Stimulated activated naive CD8-positive, alpha-beta T cell treated with anti-CD3 and anti-CD28 coated beads, Interleukin-15, amount 100 ng/mL, for 72 hours (primary cell): ENCODE measurements at regions not wholly inside any gene's neighbourhood (a gene's known extent, or its start where the extent isn't known, plus 50 kb on each side); places are given as distances from the start of the nearest gene placed in this dataset.

Experiments
- ATAC-seq: fragments of 150-1000 bp; cut with Tn5 transposase; 2 replicates; pipeline ENCODE4 v1.10.0; 2021; ENCODE audit warnings: mild to moderate bottlenecking, moderate library complexity
- DNase-seq, 2 donors: peaks; one replicate each; pipeline ENCODE4 v3.0.0; 2021 to 2022
- H3K27ac Mint-ChIP-seq, 2 donors: one replicate each; pipeline ENCODE4 v1.8.0; 2022; ENCODE audit warnings: mild to moderate bottlenecking in 2 of 2, mixed read lengths in 2 of 2, moderate library complexity in 2 of 2
- H3K27me3 Mint-ChIP-seq: one replicate; pipeline ENCODE4 v1.8.0; 2022; ENCODE audit warnings: mixed read lengths
- H3K4me1 Mint-ChIP-seq: one replicate; pipeline ENCODE4 v1.8.0; 2022; ENCODE audit warnings: mild to moderate bottlenecking, mixed read lengths
- H3K4me3 Mint-ChIP-seq, 2 donors: one replicate each; pipeline ENCODE4 v1.8.0; 2022; ENCODE audit warnings: mild to moderate bottlenecking in 2 of 2, mixed read lengths in 2 of 2, moderate library complexity in 1 of 2
- H3K9me3 Mint-ChIP-seq, 2 donors: one replicate each; pipeline ENCODE4 v1.8.0; 2022; ENCODE audit warnings: mixed read lengths in 2 of 2

DNA sequence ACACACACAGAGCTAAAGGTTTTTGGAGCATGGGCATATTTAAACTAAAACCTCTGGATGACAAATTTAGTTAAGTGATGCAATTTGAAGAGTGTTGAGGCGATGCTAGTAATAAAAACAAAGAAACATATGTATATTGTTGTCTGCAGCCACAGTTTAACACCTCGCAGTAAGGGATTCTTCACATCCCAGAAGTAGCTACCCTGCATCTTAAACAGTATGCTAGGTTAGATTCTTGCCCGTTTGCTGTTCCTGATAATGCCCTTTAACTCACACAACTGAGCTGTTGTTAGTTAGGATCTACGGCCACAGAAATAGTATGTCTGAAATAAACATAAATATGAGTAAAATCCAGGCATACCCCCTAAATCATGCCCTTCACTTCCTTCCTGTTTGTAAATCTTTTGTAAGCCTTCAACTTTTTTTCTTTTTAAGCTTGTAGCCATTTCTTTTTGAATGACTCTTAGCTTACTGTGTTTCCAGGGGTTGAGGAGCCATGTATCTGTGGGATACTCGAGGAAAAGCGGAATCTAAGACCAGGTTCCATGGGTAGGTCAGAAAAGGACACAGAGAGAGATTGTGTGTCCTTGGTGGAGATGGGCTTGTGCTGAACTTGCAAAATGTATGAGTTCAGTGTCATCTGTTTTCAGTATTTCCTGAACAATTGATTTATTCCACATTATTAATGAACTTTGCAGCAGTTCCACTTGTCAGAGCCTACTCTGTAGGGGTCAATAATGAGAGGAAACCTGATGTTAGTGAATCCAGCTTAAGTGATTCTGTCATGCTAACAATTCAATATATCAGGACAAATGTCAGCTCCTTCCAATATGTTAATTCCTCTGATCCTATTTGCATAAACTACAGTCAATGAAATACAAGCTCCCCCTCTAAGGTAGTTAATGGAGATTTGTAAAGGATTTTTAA is 349.6 kb downstream of the GPAT3 start:
- ATAC-seq, result no peak
- Mint-ChIP-seq H3K9me3 (no peaks in the 10 kb centered on the region), H3K4me1 (no peaks in the 10 kb centered on the region), H3K27me3 (no peaks in the 10 kb centered on the region), H3K27ac (no peak overlapping the region), H3K4me3 (no peak overlapping the region)
- no peak for DNase-seq

DNA sequence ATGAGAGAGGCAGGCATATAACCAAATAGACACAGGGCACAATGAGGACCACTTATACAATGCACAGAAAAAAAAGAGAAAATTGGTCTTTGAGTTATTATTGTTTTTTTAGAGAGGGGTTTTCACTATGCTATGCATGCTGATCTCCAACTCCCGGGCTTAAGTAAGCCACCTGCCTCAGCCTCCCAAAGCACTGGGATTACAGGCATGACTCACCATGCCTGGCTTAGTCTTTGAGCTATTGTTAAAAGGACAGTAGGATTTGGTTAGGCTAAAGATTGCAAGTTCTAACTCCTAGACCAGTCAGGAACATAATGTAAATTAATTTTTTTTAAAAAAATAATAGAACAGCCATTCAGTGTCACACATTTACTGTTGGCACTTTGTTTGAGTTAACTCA is 340.1 kb downstream of the GPAT3 start:
- Mint-ChIP-seq H3K27me3 (no peaks in the 10 kb centered on the region), H3K4me3 (no peak overlapping the region), H3K9me3 (no peaks in the 10 kb centered on the region), H3K4me1 (no peaks in the 10 kb centered on the region), H3K27ac (no peak overlapping the region)
- ATAC-seq (no peak), DNase-seq (no peak)

DNA sequence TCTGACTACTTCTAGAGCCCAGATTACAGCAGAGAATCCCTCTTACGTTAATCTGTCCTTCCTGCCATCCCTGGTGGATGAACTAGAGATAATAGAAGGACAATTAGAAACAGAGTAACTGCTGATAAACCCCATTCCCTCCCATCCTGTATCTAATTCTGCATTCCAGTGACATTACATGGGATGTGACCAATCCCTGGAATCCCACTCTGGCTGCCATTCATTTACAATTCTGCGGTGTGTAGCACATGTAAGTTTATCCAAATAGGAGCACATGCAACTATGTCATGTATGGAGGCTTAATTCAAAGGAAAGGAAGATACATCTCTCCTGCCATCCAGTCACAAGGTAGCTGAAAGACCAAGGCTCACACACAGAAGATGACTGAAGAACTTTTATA is 339.5 kb downstream of the GPAT3 start:
- Mint-ChIP-seq H3K27me3 (peaks cover 4% of the 10 kb centered on the region), H3K4me1 (no peaks in the 10 kb centered on the region), H3K4me3 (no peak overlapping the region), H3K9me3 (no peaks in the 10 kb centered on the region), H3K27ac (no peak overlapping the region)
- DNase-seq (no peak), ATAC-seq (no peak)

DNA sequence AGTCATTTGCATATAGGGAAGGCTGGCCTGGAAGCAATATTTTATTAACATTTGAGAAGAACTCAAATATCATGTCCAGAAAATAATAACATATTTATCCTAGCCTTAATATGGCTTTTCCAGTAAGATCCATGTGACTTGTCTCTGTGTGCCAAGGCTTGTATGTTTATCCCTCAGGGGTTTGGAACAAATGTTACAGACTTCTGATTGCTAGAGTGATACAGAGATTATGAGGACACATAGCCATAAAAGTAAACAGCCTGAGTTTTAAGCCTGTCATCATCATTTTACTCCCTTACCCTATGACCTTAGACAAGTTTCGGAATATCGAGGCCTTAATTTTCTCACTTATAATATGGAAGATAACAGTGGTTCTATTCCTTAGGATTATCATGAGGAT is 338.1 kb downstream of the GPAT3 start:
- peaks cover 6% of the 10 kb centered on the region for H3K27me3 Mint-ChIP-seq
- H3K4me1 Mint-ChIP-seq, result no peaks in the 10 kb centered on the region
- H3K4me3 Mint-ChIP-seq, result no peak overlapping the region

DNA sequence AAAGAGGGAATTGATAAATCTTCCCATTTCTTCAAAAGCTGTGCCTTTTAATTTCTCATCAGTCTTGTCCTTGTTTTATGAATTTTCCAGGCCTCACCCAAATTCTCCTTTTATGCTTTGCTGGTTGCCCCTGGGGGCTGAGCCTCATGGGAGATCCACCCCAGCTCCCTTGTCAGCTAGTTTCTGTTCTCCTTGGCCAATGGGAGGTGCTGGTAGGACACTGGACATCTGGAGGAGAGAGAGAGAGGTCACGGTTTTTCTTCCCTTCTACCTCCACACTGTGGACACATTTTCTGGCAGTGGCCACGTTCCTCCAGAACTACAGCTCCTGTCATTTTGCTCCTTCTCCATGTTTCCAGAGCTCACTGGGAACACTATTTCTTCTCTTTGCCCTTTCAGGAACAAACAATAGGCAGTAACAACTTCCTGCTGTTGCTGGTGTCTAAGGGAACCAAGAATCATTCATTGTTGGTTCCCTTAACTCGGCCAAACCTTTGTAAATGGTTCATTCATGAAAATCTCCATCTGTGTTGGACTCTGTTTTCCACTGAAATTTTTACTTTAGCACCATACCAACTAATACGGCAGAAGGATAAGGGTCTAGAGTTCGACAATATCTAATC is 334.5 kb downstream of the GPAT3 start:
- DNase-seq (no peak), ATAC-seq (no peak)
- no peak overlapping the region for H3K27ac Mint-ChIP-seq
- peaks cover 6% of the 10 kb centered on the region for H3K27me3 Mint-ChIP-seq
- no peak overlapping the region for H3K4me3 Mint-ChIP-seq
- no peaks in the 10 kb centered on the region for H3K9me3 Mint-ChIP-seq
- no peaks in the 10 kb centered on the region for H3K4me1 Mint-ChIP-seq

More for the DNA sequence above, 338.1 kb downstream of the GPAT3 start:
- DNase-seq (no peak), ATAC-seq (no peak)
- H3K27ac Mint-ChIP-seq, result no peak overlapping the region
- no peaks in the 10 kb centered on the region for H3K9me3 Mint-ChIP-seq

DNA sequence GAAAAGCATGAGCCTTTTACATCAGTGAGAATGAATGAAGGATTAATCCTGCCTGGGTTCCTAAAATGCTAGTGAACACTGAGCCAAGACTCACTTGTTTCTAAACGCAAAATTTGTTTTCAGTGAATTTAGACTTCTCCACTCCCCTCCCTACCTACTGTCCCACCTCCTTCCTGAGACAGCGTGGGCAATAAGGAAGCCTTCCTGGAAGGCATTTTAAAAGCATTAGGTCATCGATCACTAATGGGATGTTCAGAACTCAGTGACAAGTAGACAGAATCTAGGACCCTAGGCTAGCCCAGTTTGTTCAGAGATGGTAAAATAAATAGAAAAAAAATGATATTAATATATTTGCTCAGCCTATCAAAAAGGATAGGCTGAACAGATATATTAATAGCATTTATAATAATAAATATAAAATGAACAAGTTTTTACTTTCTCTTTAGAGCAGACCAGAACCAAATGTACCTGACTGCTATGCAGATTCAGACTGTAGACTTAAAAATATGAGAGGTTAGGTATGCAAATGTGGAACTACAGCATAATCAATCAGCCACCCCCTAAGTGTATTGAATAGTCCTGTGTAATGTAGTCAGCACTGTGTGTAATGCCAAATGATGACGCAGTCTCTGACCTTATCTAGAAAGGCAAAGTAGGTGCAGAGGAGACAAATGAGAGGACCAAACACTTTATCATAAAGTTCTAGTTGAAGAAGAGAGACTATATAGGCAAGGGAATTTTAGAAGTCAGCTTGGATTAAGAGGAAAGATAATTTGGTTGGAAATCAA is 331.1 kb downstream of the GPAT3 start:
- Mint-ChIP-seq H3K27ac (no peak overlapping the region), H3K9me3 (no peaks in the 10 kb centered on the region), H3K4me3 (no peak overlapping the region), H3K27me3 (peaks cover 21% of the 10 kb centered on the region), H3K4me1 (no peaks in the 10 kb centered on the region)
- ATAC-seq (no peak), DNase-seq (no peak)

DNA sequence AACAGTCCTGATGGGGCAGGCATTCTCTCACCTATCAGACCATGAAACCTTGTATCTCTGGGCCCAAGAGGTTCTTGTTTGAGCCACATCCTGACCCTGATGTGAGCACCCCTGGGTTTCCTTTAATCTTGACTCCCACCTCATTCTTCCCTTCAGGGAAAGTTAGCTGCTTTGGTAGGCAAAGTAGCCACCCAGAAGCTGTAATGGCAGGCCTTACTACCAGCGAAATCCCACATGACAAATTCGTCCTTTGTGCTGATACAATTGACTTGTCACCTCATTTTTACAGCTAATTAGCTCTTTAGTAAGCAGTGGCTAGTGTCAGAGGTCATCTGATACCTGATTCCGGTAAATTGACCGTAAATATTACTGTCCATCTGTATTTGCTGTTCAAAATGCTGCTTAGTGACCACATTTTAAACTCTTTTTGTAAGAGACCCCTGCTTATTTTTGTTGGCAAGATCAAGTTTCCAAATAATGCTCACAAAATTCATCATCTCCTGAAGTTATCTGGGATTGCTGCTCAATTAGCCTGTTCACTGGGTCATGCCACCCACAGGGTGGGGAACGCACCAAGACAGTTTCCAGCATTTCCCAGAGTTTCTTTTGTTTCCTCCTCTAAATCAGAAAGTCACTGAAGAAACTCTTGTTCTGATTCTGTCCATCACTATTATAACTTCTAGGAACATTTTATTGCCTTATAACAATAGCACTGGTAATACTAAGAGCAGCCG is 329.7 kb downstream of the GPAT3 start:
- DNase-seq (no peak), ATAC-seq (no peak)
- Mint-ChIP-seq H3K27ac (no peak overlapping the region), H3K9me3 (no peaks in the 10 kb centered on the region), H3K4me3 (no peak overlapping the region), H3K27me3 (peaks cover 19% of the 10 kb centered on the region), H3K4me1 (no peaks in the 10 kb centered on the region)

DNA sequence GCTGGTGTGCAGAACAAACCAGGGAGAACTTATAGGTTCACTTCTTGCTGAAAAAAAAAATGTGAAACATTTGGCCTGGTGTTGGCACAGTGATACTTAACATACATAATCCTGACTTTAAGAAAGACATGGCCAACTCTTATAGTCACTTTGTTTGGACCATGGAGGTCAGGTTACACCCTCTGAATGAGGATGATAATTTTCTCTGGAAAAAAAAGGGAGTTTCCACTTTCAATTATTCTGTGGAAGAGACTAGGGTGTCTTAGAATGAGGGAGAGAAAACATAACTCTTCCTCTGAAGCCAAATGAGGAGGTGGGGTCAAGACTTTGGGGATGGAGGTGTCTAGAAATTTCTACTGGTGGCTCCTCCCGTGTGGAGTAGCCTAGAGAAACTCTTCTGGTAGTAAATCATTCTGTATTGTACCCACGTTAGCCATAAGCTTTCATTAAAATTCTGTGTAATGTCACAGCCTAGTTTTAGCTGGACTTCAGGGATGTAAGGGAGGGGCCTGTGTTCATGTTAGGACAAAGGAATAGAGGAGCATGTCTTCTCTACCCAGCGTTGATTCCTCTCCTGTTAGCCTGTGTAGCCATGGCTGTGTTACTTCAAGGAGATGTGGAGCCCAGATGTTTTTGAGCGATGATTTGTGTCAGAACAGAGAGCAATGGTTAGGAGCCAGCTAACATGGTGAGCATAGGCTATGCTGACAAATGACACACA is 328.3 kb downstream of the GPAT3 start:
- H3K27me3 Mint-ChIP-seq, result peaks cover 15% of the 10 kb centered on the region
- H3K9me3 Mint-ChIP-seq, result no peaks in the 10 kb centered on the region
- no peak for DNase-seq
- no peak overlapping the region for H3K4me3 Mint-ChIP-seq
- no peaks in the 10 kb centered on the region for H3K4me1 Mint-ChIP-seq
- no peak overlapping the region for H3K27ac Mint-ChIP-seq
- ATAC-seq, result no peak

DNA sequence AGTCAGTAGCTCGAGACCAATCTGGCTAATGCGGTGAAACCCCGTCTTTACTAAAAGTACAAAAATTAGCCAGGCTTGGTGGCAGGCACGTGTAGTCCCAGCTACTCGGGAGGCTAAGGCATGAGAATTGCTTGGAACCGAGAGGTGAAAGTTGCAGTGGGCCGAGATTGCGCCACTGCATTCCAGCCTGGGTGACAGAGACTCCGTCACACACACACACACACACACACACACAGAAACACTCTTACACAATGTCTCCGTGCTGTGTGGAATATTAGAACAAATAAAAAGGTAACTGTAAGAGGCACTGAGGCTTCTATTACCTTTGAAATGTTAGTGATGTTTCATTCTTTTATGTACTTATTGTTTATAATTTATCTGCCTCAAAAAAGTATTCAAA is 326.6 kb downstream of the GPAT3 start:
- Mint-ChIP-seq H3K9me3 (no peaks in the 10 kb centered on the region), H3K4me3 (no peak overlapping the region), H3K27me3 (peaks cover 15% of the 10 kb centered on the region), H3K27ac (no peak overlapping the region), H3K4me1 (no peaks in the 10 kb centered on the region)
- ATAC-seq (no peak), DNase-seq (no peak)

DNA sequence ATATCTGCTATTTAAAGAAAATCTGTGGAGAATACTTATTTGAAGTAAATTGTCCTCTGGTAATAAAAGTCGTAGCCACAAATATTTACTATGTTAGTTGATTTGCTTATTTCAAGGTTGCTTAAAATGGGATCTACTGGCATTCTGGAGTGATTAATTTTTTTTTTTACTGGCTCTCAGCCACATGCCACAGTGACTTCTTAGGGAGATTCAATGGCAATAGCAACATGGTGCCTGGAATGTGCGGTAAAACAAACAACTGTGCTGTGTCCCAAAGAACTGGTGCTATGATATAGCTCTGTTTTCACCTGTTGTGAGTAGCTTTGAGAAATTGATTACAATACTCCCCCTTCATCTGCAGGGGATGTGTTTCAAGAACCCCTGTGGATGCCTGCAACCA is 324.3 kb downstream of the GPAT3 start:
- H3K4me3 Mint-ChIP-seq, result no peak overlapping the region
- H3K4me1 Mint-ChIP-seq, result no peaks in the 10 kb centered on the region
- no peaks in the 10 kb centered on the region for H3K9me3 Mint-ChIP-seq
- ATAC-seq (no peak), DNase-seq (no peak)
- H3K27me3 Mint-ChIP-seq, result peaks cover 15% of the 10 kb centered on the region
- no peak overlapping the region for H3K27ac Mint-ChIP-seq

DNA sequence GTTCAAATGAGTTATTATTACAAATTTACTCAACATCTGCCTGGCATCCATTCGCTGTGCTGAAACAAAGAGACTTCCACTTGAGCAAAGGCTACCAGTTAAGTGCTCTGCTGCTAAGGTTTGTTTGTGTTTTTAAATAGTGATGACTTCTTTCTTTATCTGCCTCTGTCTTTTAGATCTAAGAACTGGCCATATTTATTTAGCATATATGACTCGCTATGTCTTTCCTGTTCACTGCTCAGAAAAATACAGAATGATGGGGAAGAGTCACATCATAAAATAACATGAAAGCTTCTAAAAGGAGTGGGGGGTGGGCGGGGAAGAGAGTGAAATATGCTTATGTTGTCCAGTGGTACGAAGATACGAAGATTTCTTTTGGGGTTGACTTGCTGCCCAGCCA is 322.2 kb downstream of the GPAT3 start:
- DNase-seq (no peak), ATAC-seq (no peak)
- Mint-ChIP-seq H3K9me3 (no peaks in the 10 kb centered on the region), H3K4me3 (no peak overlapping the region), H3K27ac (no peak overlapping the region), H3K4me1 (no peaks in the 10 kb centered on the region), H3K27me3 (no peaks in the 10 kb centered on the region)

DNA sequence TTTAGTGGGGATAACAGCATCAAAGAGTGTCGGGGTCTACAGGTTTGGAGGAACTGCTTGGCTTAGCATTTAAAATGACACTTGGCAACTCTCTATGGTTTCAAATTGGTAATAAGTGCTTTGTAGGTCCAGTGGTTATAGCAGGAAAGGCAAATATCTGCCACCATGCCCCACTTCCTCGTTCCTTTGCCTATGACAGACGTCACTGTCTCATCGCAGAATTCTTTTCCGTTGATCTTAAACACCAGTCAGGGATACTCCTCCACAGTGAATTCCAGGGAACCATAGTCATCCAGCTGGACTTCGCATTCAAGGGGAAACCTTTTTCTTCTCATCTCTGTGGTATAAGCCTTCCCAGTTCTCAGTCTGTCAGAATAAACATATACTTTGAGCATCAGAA is 319.1 kb downstream of the GPAT3 start:
- DNase-seq (no peak), ATAC-seq (no peak)
- no peak overlapping the region for H3K4me3 Mint-ChIP-seq
- no peak overlapping the region for H3K27ac Mint-ChIP-seq
- no peaks in the 10 kb centered on the region for H3K4me1 Mint-ChIP-seq
- no peaks in the 10 kb centered on the region for H3K27me3 Mint-ChIP-seq
- no peaks in the 10 kb centered on the region for H3K9me3 Mint-ChIP-seq

DNA sequence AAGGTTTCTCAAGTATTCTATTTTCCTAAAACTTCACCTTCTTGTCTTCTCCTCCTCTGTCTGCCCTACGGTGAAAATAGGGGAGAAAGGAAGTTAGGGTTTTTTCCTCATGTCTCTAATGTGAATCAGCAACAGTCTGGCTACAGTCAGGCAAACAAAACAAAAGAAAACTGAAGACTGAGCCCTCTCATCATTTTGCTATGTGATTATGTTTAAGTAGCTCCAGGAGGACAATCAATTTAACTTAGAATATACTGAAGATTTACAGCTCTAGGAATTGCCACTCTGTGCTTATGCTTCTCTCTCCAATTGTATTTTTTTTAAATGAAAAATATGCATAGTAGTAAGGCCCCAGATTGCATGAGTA is 316.2 kb downstream of the GPAT3 start:
- H3K27me3 Mint-ChIP-seq, result no peaks in the 10 kb centered on the region
- no peak overlapping the region for H3K27ac Mint-ChIP-seq
- H3K4me1 Mint-ChIP-seq, result no peaks in the 10 kb centered on the region
- H3K4me3 Mint-ChIP-seq, result no peak overlapping the region
- H3K9me3 Mint-ChIP-seq, result no peaks in the 10 kb centered on the region
- DNase-seq (no peak), ATAC-seq (no peak)

DNA sequence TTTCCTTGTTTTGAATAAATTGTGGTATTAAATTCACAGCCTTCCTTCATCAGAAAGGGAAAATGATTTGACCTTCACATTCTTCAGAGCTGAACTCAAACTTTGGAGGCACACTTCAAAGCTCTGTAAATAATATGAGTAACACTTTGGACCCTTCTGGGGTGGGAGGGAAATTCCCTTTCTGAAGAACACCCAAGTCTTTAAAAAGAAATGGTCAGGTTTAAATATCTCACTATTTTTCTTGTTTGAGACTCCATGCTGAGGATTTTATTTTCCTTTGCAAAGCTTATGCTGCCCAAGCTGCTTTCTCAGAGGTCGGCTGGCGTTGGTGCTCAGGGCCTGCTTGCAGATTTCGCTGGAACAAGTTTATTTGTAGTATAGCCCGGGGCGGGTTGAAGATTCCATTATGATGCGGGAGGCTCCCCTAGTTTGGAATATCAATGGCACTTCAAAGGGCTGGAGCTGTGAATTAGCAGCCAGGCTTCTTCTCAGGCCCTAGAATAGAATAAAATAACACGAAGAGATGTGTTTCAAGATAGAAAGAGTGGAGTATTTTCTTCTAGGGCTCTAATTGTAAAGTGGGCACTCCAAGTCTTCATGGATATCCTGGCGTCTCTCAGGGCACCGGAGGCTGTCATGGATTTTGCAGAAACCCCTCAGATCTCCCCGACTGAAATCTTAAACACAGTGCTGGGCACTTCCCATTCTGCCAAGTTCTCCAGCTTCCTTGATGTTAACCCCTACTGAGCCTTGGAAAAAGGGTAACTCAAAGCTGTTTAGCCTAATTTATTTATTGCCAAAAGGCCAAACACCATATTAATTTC is 315.6 kb downstream of the GPAT3 start:
- DNase-seq (no peak), ATAC-seq (no peak)
- Mint-ChIP-seq H3K4me1 (no peaks in the 10 kb centered on the region), H3K27ac (no peak overlapping the region), H3K4me3 (no peak overlapping the region), H3K9me3 (no peaks in the 10 kb centered on the region), H3K27me3 (no peaks in the 10 kb centered on the region)
